A549 (cell line): ENCODE measurements at regions not wholly inside any gene's neighbourhood (a gene's known extent, or its start where the extent isn't known, plus 50 kb on each side); places are given as distances from the start of the nearest gene placed in this dataset.

Experiments used
- ATAC-seq, 2 experiments: fragments of 200-7000 bp in 1 of 2; fragments of >200 bp in 1 of 2; cut with Nextera tagmentation in 1 of 2; cut with Tn5 transposase in 1 of 2; 3 replicates each; pipeline versions ENCODE4 v1.8.0 to v1.9.1; 2018 to 2020; ENCODE audit warnings: mild to moderate bottlenecking in 1 of 2, moderate library complexity in 1 of 2
- CTCF ChIA-PET: fragments of 300-600 bp; sonication (Branson Sonifier 250); formaldehyde crosslinking; extraction: SDS; loops from one replicate; lab custom pipeline; 2021; ENCODE audit warnings: antibody characterized with exemption, inconsistent platforms; lab: Yijun Ruan, JAX
- POLR2A ChIA-PET: fragments of 350-600 bp; formaldehyde crosslinking; extraction: SDS; loops from one replicate; lab custom pipeline; 2021; ENCODE audit warnings: antibody characterized with exemption, inconsistent platforms; lab: Yijun Ruan, JAX
- DNase-seq, 2 experiments: peaks; one replicate each; pipeline versions ENCODE4 v3.0.0 to v3.0.0-alpha.2; 2011 to 2016; ENCODE audit warnings: low read depth in 1 of 2, low spot score in 1 of 2
- FAIRE-seq: peaks from 2 replicates; lab custom pipeline; 2011; peaks lifted over from hg19 to GRCh38; lab: Jason Lieb, UNC
- H3K27ac ChIP-seq, 2 experiments: fragments of >200 bp; sonication (Bioruptor Twin); formaldehyde crosslinking; 3 replicates each; pipeline ENCODE4 v1.5.1; 2016 to 2017
- H3K4me1 ChIP-seq: fragments of >200 bp; sonication (Bioruptor Twin); formaldehyde crosslinking; 3 replicates; pipeline ENCODE4 v1.6.1; 2016
- H3K4me2 ChIP-seq: fragments of >200 bp; sonication (Bioruptor Twin); formaldehyde crosslinking; 3 replicates; pipeline ENCODE4 v1.6.1; 2016
- H3K4me3 ChIP-seq: fragments of >200 bp; sonication (Bioruptor Twin); formaldehyde crosslinking; 3 replicates; pipeline ENCODE4 v1.5.1; 2016
- H3K9me3 ChIP-seq: fragments of >200 bp; sonication (Bioruptor Twin); formaldehyde crosslinking; 3 replicates; pipeline ENCODE4 v1.6.1; 2016
- ATOH8 ChIP-seq: fragments of 250-450 bp; sonication (Bioruptor Pico); IDR thresholded peaks from 2 replicates; pipeline ENCODE4 v1.5.0; 2020; ENCODE audit warnings: low read depth, mild to moderate bottlenecking, moderate library complexity
- BHLHE40 ChIP-seq: IDR thresholded peaks from 2 replicates; pipeline ENCODE4 v1.6.1; 2012; ENCODE audit warnings: low read depth, low read length, inconsistent platforms
- CEBPB ChIP-seq, 2 experiments: fragments of >200 bp in 1 of 2; sonication (Bioruptor Twin) in 1 of 2; formaldehyde crosslinking in 1 of 2; IDR thresholded peaks; 2 replicates each; pipeline ENCODE4 v1.6.1; 2012 to 2016
- EHF ChIP-seq: fragments of 250-450 bp; sonication (Bioruptor Pico); IDR thresholded peaks from 2 replicates; pipeline ENCODE4 v1.5.0; 2020; ENCODE audit warnings: mild to moderate bottlenecking
- ELK1 ChIP-seq: fragments of 150-350 bp; IDR thresholded peaks from 2 replicates; pipeline ENCODE4 v1.6.1; 2014; ENCODE audit warnings: low read depth, mild to moderate bottlenecking, low read length
- ESRRA ChIP-seq: fragments of 150-350 bp; IDR thresholded peaks from 2 replicates; pipeline ENCODE4 v1.6.1; 2014; ENCODE audit warnings: mild to moderate bottlenecking, low read length, borderline replicate concordance
- FOSL2 ChIP-seq, 2 experiments: fragments of 450-650 bp in 1 of 2; fragments of >200 bp in 1 of 2; sonication (Bioruptor Twin) in 1 of 2; formaldehyde crosslinking; IDR thresholded peaks; 2 replicates each; pipeline versions ENCODE4 v1.5.0 to v1.6.1; 2016 to 2020; ENCODE audit warnings: mild to moderate bottlenecking in 1 of 2, moderate library complexity in 1 of 2
- HDAC2 ChIP-seq: fragments of 200-600 bp; sonication (generic); IDR thresholded peaks from 2 replicates; pipeline ENCODE4 v1.6.1; 2016
- HEYL ChIP-seq: fragments of 250-450 bp; sonication (Bioruptor Pico); IDR thresholded peaks from 2 replicates; pipeline ENCODE4 v1.8.0; 2021; ENCODE audit warnings: mild to moderate bottlenecking, moderate library complexity
- HOXA7 ChIP-seq: fragments of 250-450 bp; sonication (Bioruptor Pico); IDR thresholded peaks from 2 replicates; pipeline ENCODE4 v1.5.0; 2020; ENCODE audit warnings: mild to moderate bottlenecking, moderate library complexity
- HOXB13 ChIP-seq: fragments of 250-450 bp; sonication (Bioruptor Pico); IDR thresholded peaks from 2 replicates; pipeline ENCODE4 v1.5.0; 2020; ENCODE audit warnings: low read depth, mild to moderate bottlenecking, moderate library complexity
- JUN ChIP-seq, 2 experiments: fragments of >200 bp; sonication (Bioruptor Twin); formaldehyde crosslinking; IDR thresholded peaks; 2 replicates in 1 of 2; 3 replicates in 1 of 2; pipeline ENCODE4 v1.6.1; 2016 to 2017
- KDM1A ChIP-seq: fragments of 200-600 bp; sonication (generic); IDR thresholded peaks from 2 replicates; pipeline ENCODE4 v1.6.1; 2016; ENCODE audit warnings: low read depth, mild to moderate bottlenecking
- MAX ChIP-seq: IDR thresholded peaks from 2 replicates; pipeline ENCODE4 v1.6.1; 2012
- NR3C1 ChIP-seq: fragments of >200 bp; sonication (Bioruptor Twin); formaldehyde crosslinking; IDR thresholded peaks from 3 replicates; pipeline ENCODE4 v1.6.1; 2017
- PHF8 ChIP-seq: fragments of 200-600 bp; sonication (generic); IDR thresholded peaks from 2 replicates; pipeline ENCODE4 v1.6.1; 2016; ENCODE audit warnings: low read depth, mild to moderate bottlenecking, antibody characterized with exemption, moderate library complexity, borderline replicate concordance
- RARB ChIP-seq: fragments of 250-450 bp; sonication (Bioruptor Pico); IDR thresholded peaks from 2 replicates; pipeline ENCODE4 v1.8.0; 2021; ENCODE audit warnings: mild to moderate bottlenecking, moderate library complexity
- REST ChIP-seq: fragments of 200-600 bp; sonication (generic); IDR thresholded peaks from 2 replicates; pipeline ENCODE4 v1.6.1; 2016; ENCODE audit warnings: antibody characterized with exemption, mild to moderate bottlenecking, moderate library complexity
- TFCP2L1 ChIP-seq: fragments of 250-450 bp; sonication (Bioruptor Pico); IDR thresholded peaks from 2 replicates; pipeline ENCODE4 v1.5.0; 2021; ENCODE audit warnings: mild to moderate bottlenecking
- WGBS: methylation state at CpG from one replicate; pipeline ENCODE4 v1.1.6; 2017; ENCODE audit errors: missing lambda C conversion rate; 5-methylcytosine and 5-hydroxymethylcytosine counted together

- ATAC-seq (no peak), DNase-seq (no peak), FAIRE-seq (no peak)
- 84% methylated on average over 2 of the region's 2 CpGs for WGBS
- CTCF ChIA-PET: no interaction called here
- H3K9me3 ChIP-seq: no peaks in the 10 kb centered on the region
- no peak overlapping the region for H3K4me2 ChIP-seq
- H3K4me1 ChIP-seq: peaks cover 11% of the 10 kb centered on the region
- no peak for TF ChIP-seq JUN (IDR thresholded peaks at IDR 0.05)
- no peak for TF ChIP-seq TFCP2L1 (CRISPR knock-in tag)
- no peak for TF ChIP-seq HEYL (CRISPR knock-in tag)
- TF ChIP-seq CEBPB (IDR thresholded peaks at IDR 0.05): no peak
- H3K27ac ChIP-seq: no peak overlapping the region
- no peak overlapping the region for H3K4me3 ChIP-seq
- POLR2A ChIA-PET: no interaction called here
These were observed 292.4 kb downstream of the ZEB2 start for GRCh38 chr2:144227427-144228105.

GRCh38 chr2:144225076-144225475 is 294.8 kb downstream of the ZEB2 start:
- Histone ChIP-seq H3K4me2 (no peak overlapping the region), H3K4me1 (peaks cover 2% of the 10 kb centered on the region; the same call in 2 of the 3 replicates), H3K27ac (no peak overlapping the region), H3K4me3 (no peak overlapping the region), H3K9me3 (no peaks in the 10 kb centered on the region)
- TF ChIP-seq HOXA7 (no peak), ELK1 (no peak), MAX (no peak)
- POLR2A ChIA-PET: no interaction called here
- DNase-seq (no peak), FAIRE-seq (no peak), ATAC-seq (no peak)
- CTCF ChIA-PET: interaction anchor here (0.5 kb wide), 1 partner anchor 538 kb away, joined by 3 read pairs; no protein-coding TSS in a partner anchor

- TF ChIP-seq ESRRA: no peak
- no peak for TF ChIP-seq REST
- TF ChIP-seq ATOH8: no peak
- no peak for TF ChIP-seq EHF (CRISPR knock-in tag)
- TF ChIP-seq NR3C1: no peak
- no peak for TF ChIP-seq HEYL (CRISPR knock-in tag)
- TF ChIP-seq RARB (CRISPR knock-in tag): no peak
- TF ChIP-seq, all 56 proteins: peak for 0
- ChIA-PET CTCF (interaction anchor here (0.5 kb wide), 1 partner anchor 537 kb away, joined by 3 read pairs; no protein-coding TSS in a partner anchor), POLR2A (no interaction called here)
- H3K4me2 ChIP-seq: no peak overlapping the region
- no peak overlapping the region for H3K4me3 ChIP-seq
- 77% methylated on average over 3 of the region's 3 CpGs for WGBS
- DNase-seq: no peak
- no peak for FAIRE-seq
- no peak overlapping the region for H3K27ac ChIP-seq
- no peaks in the 10 kb centered on the region for H3K9me3 ChIP-seq
- no peak for ATAC-seq
- no peaks in the 10 kb centered on the region for H3K4me1 ChIP-seq
These were observed 295.4 kb downstream of the ZEB2 start for GRCh38 chr2:144224472-144224871.

GRCh38 chr2:144219979-144220378 is 299.9 kb downstream of the ZEB2 start:
- H3K4me1 ChIP-seq: peaks cover 8% of the 10 kb centered on the region; the same call in 2 of the 3 replicates
- FAIRE-seq: no peak
- no peaks in the 10 kb centered on the region for H3K9me3 ChIP-seq
- no peak overlapping the region for H3K4me2 ChIP-seq
- CTCF ChIA-PET: interaction anchor here (0.6 kb wide), 1 partner anchor 42 kb away, joined by 3 read pairs; no protein-coding TSS in a partner anchor
- H3K4me3 ChIP-seq: no peak overlapping the region
- no peak for DNase-seq
- no peak overlapping the region for H3K27ac ChIP-seq
- 92% methylated on average over 1 of the region's 1 CpG for WGBS
- no peak for TF ChIP-seq BHLHE40
- TF ChIP-seq KDM1A: no peak
- no peak for TF ChIP-seq PHF8
- TF ChIP-seq HOXB13 (CRISPR knock-in tag): no peak
- TF ChIP-seq HDAC2: no peak
- no peak for TF ChIP-seq FOSL2 (IDR thresholded peaks at IDR 0.05)
- TF ChIP-seq FOSL2 (CRISPR knock-in tag; IDR thresholded peaks at IDR 0.05): no peak
- no peak for TF ChIP-seq HEYL (CRISPR knock-in tag)
- no peak for ATAC-seq
- POLR2A ChIA-PET: no interaction called here
